HEK293T (cell line): ENCODE measurements at regions not wholly inside any gene's neighbourhood (a gene's known extent, or its start where the extent isn't known, plus 50 kb on each side); places are given as distances from the start of the nearest gene placed in this dataset.
"Not testable (repeated sequence)": the region's sequence is repeated elsewhere in the genome, so short reads cannot be mapped to it uniquely, and the experiment has no call there.

Experiments used
- BHLHE40 ChIP-seq: fragments of 450-650 bp; IDR thresholded peaks from 2 replicates; pipeline ENCODE4 v1.6.1; 2016; ENCODE audit warnings: mild to moderate bottlenecking, moderate library complexity, borderline replicate concordance
- FOXK2 ChIP-seq: fragments of 450-650 bp; IDR thresholded peaks from 2 replicates; pipeline ENCODE4 v1.6.1; 2016; ENCODE audit warnings: mild to moderate bottlenecking
- FOXM1 ChIP-seq: fragments of 450-650 bp; IDR thresholded peaks from 2 replicates; pipeline ENCODE4 v1.6.1; 2017; ENCODE audit warnings: mild to moderate bottlenecking, borderline replicate concordance
- LEF1 ChIP-seq: fragments of 450-650 bp; IDR thresholded peaks from 2 replicates; pipeline ENCODE4 v1.6.1; 2017; ENCODE audit warnings: mild to moderate bottlenecking, borderline replicate concordance
- PKNOX1 ChIP-seq: fragments of 450-650 bp; IDR thresholded peaks from 2 replicates; pipeline ENCODE4 v1.6.1; 2016
- SP1 ChIP-seq: fragments of 450-650 bp; IDR thresholded peaks from 2 replicates; pipeline ENCODE4 v1.6.1; 2017
- ZNF384 ChIP-seq: fragments of 450-650 bp; IDR thresholded peaks from 2 replicates; pipeline ENCODE4 v1.6.1; 2016

GRCh38 chr13:50503212-50503611, 340.3 kb downstream of the DLEU7 start:
- TF ChIP-seq FOXK2, BHLHE40, LEF1, PKNOX1, SP1, ZNF384, FOXM1: not testable (repeated sequence)
